ENCODE measurements at regions not wholly inside any gene's neighbourhood (a gene's known extent, or its start where the extent isn't known, plus 50 kb on each side); places are given as distances from the start of the nearest gene placed in this dataset.
"Not testable (repeated sequence)": the region's sequence is repeated elsewhere in the genome, so short reads cannot be mapped to it uniquely, and the experiment has no call there.

- no peak for DNase-seq
These were observed 137.3 kb upstream of the ANXA10 start for GRCh38 chr4:167955006-167955405.

- DNase-seq = no peak
These were observed 135.7 kb upstream of the ANXA10 start for GRCh38 chr4:167956676-167957075.

GRCh38 chr4:167964766-167965373, 127.5 kb upstream of the ANXA10 start:
- DNase-seq = no peak

GRCh38 chr4:167966143-167966542, 126.2 kb upstream of the ANXA10 start:
- DNase-seq = no peak

GRCh38 chr4:167973513-167973912, 118.8 kb upstream of the ANXA10 start:
- DNase-seq = no peak

GRCh38 chr4:167985565-167985964, 106.8 kb upstream of the ANXA10 start:
- DNase-seq = no peak

GRCh38 chr4:167986044-167986443, 106.3 kb upstream of the ANXA10 start:
- no peak for DNase-seq

- no peak for DNase-seq
These were observed 105.1 kb upstream of the ANXA10 start for GRCh38 chr4:167987285-167987684.

- DNase-seq = no peak
These were observed 102.5 kb upstream of the ANXA10 start for GRCh38 chr4:167989815-167990214.

GRCh38 chr4:168008112-168008511, 84.2 kb upstream of the ANXA10 start:
- not testable (repeated sequence) for DNase-seq

- no peak for DNase-seq
These were observed 73.2 kb upstream of the ANXA10 start for GRCh38 chr4:168019019-168019651.

- DNase-seq = no peak
These were observed 72.4 kb upstream of the ANXA10 start for GRCh38 chr4:168019921-168020320.

GRCh38 chr4:168021666-168022065, 70.7 kb upstream of the ANXA10 start:
- no peak for DNase-seq

GRCh38 chr4:168028568-168028967, 63.8 kb upstream of the ANXA10 start:
- no peak for DNase-seq

GRCh38 chr4:168028970-168029597, 63.3 kb upstream of the ANXA10 start:
- no peak for DNase-seq

- DNase-seq = no peak
These were observed 54.7 kb upstream of the ANXA10 start for GRCh38 chr4:168037676-168038075.

- DNase-seq = no peak
These were observed 52.7 kb upstream of the ANXA10 start for GRCh38 chr4:168039593-168039992.

Measured in CD4-positive, alpha-beta T cell treated with Interleukin-6 for 4 hours (primary cell).